ENCODE measurements at regions not wholly inside any gene's neighbourhood (a gene's known extent, or its start where the extent isn't known, plus 50 kb on each side); places are given as distances from the start of the nearest gene placed in this dataset.

GRCh38 chr15:97461226-97461625 is 499.3 kb upstream of the ARRDC4 start:
- CTCF ChIA-PET: no interaction called here
- Mint-ChIP-seq H3K4me3 (no peak overlapping the region), H3K27me3 (ENCODE audit: low read depth) (no peaks in the 10 kb centered on the region), H3K4me1 (ENCODE audit: low read depth) (no peaks in the 10 kb centered on the region), H3K36me3 (ENCODE audit: low read depth) (no peaks in the 10 kb centered on the region), H3K27ac (no peak overlapping the region), H3K9me3 (no peaks in the 10 kb centered on the region)
- intact Hi-C loops (cut with micrococcal nuclease): no loop called here
- DNase-seq: no peak

- Mint-ChIP-seq H3K36me3 (ENCODE audit: low read depth) (no peaks in the 10 kb centered on the region), H3K27ac (no peak overlapping the region), H3K9me3 (no peaks in the 10 kb centered on the region), H3K27me3 (ENCODE audit: low read depth) (no peaks in the 10 kb centered on the region), H3K4me3 (no peak overlapping the region), H3K4me1 (ENCODE audit: low read depth) (no peaks in the 10 kb centered on the region)
- intact Hi-C loops (cut with micrococcal nuclease): no loop called here
- CTCF ChIA-PET: no interaction called here
- no peak for DNase-seq
Observed at GRCh38 chr15:97463696-97464095, 496.8 kb upstream of the ARRDC4 start.

- intact Hi-C loops (cut with micrococcal nuclease): no loop called here
- Mint-ChIP-seq H3K9me3 (peaks cover 3% of the 10 kb centered on the region), H3K27ac (no peak overlapping the region), H3K4me3 (no peak overlapping the region), H3K36me3 (ENCODE audit: low read depth) (no peaks in the 10 kb centered on the region), H3K4me1 (ENCODE audit: low read depth) (no peaks in the 10 kb centered on the region), H3K27me3 (ENCODE audit: low read depth) (no peaks in the 10 kb centered on the region)
- CTCF ChIA-PET: no interaction called here
- DNase-seq: no peak
Observed at GRCh38 chr15:97470417-97470816, 490.1 kb upstream of the ARRDC4 start.

GRCh38 chr15:97473627-97474026 is 486.9 kb upstream of the ARRDC4 start:
- CTCF ChIA-PET: no interaction called here
- no peaks in the 10 kb centered on the region for H3K36me3 Mint-ChIP-seq (ENCODE audit: low read depth)
- intact Hi-C loops (cut with micrococcal nuclease): no loop called here
- DNase-seq: no peak
- H3K4me1 Mint-ChIP-seq (ENCODE audit: low read depth): no peaks in the 10 kb centered on the region
- H3K4me3 Mint-ChIP-seq: no peak overlapping the region
- H3K27ac Mint-ChIP-seq: no peak overlapping the region
- no peaks in the 10 kb centered on the region for H3K27me3 Mint-ChIP-seq (ENCODE audit: low read depth)
- H3K9me3 Mint-ChIP-seq: peaks cover 3% of the 10 kb centered on the region

GRCh38 chr15:97479957-97480356 is 480.5 kb upstream of the ARRDC4 start:
- H3K27ac Mint-ChIP-seq: no peak overlapping the region
- H3K9me3 Mint-ChIP-seq: peaks cover 5% of the 10 kb centered on the region
- no peaks in the 10 kb centered on the region for H3K4me1 Mint-ChIP-seq (ENCODE audit: low read depth)
- no peak overlapping the region for H3K4me3 Mint-ChIP-seq
- H3K36me3 Mint-ChIP-seq (ENCODE audit: low read depth): no peaks in the 10 kb centered on the region
- CTCF ChIA-PET: no interaction called here
- no peak for DNase-seq
- intact Hi-C loops (cut with micrococcal nuclease): no loop called here
- no peaks in the 10 kb centered on the region for H3K27me3 Mint-ChIP-seq (ENCODE audit: low read depth)

- Mint-ChIP-seq H3K4me1 (ENCODE audit: low read depth) (no peaks in the 10 kb centered on the region), H3K27me3 (ENCODE audit: low read depth) (no peaks in the 10 kb centered on the region), H3K9me3 (peaks cover 5% of the 10 kb centered on the region), H3K36me3 (ENCODE audit: low read depth) (no peaks in the 10 kb centered on the region), H3K27ac (no peak overlapping the region), H3K4me3 (no peak overlapping the region)
- intact Hi-C loops (cut with micrococcal nuclease): no loop called here
- CTCF ChIA-PET: no interaction called here
- DNase-seq: no peak
Observed at GRCh38 chr15:97482521-97482920, 478.0 kb upstream of the ARRDC4 start.

- Mint-ChIP-seq H3K4me3 (no peak overlapping the region), H3K9me3 (peaks cover 5% of the 10 kb centered on the region), H3K27me3 (ENCODE audit: low read depth) (no peaks in the 10 kb centered on the region), H3K4me1 (ENCODE audit: low read depth) (no peaks in the 10 kb centered on the region), H3K27ac (no peak overlapping the region), H3K36me3 (ENCODE audit: low read depth) (no peaks in the 10 kb centered on the region)
- CTCF ChIA-PET: no interaction called here
- intact Hi-C loops (cut with micrococcal nuclease): no loop called here
- DNase-seq: no peak
Observed at GRCh38 chr15:97483232-97483631, 477.3 kb upstream of the ARRDC4 start.

GRCh38 chr15:97490429-97490828 is 470.1 kb upstream of the ARRDC4 start:
- Mint-ChIP-seq H3K4me1 (ENCODE audit: low read depth) (no peaks in the 10 kb centered on the region), H3K36me3 (ENCODE audit: low read depth) (no peaks in the 10 kb centered on the region), H3K9me3 (no peaks in the 10 kb centered on the region), H3K27me3 (ENCODE audit: low read depth) (peaks cover 2% of the 10 kb centered on the region), H3K27ac (no peak overlapping the region), H3K4me3 (no peak overlapping the region)
- intact Hi-C loops (cut with micrococcal nuclease): no loop called here
- no peak for DNase-seq
- CTCF ChIA-PET: no interaction called here

- Mint-ChIP-seq H3K27me3 (ENCODE audit: low read depth) (peaks cover 3% of the 10 kb centered on the region), H3K4me1 (ENCODE audit: low read depth) (no peaks in the 10 kb centered on the region), H3K9me3 (peaks cover 6% of the 10 kb centered on the region), H3K36me3 (ENCODE audit: low read depth) (no peaks in the 10 kb centered on the region), H3K4me3 (no peak overlapping the region), H3K27ac (no peak overlapping the region)
- DNase-seq: no peak
- intact Hi-C loops (cut with micrococcal nuclease): no loop called here
- CTCF ChIA-PET: no interaction called here
Observed at GRCh38 chr15:97501291-97501690, 459.2 kb upstream of the ARRDC4 start.

- H3K36me3 Mint-ChIP-seq (ENCODE audit: low read depth): no peaks in the 10 kb centered on the region
- intact Hi-C loops (cut with micrococcal nuclease): no loop called here
Observed at GRCh38 chr15:97502038-97502437, 458.5 kb upstream of the ARRDC4 start.

GRCh38 chr15:97504031-97504792 is 456.3 kb upstream of the ARRDC4 start:
- Mint-ChIP-seq H3K27ac (no peak overlapping the region), H3K4me3 (no peak overlapping the region), H3K4me1 (ENCODE audit: low read depth) (no peaks in the 10 kb centered on the region), H3K9me3 (peaks cover 6% of the 10 kb centered on the region), H3K27me3 (ENCODE audit: low read depth) (peaks cover 3% of the 10 kb centered on the region), H3K36me3 (ENCODE audit: low read depth) (no peaks in the 10 kb centered on the region)
- DNase-seq: no peak
- CTCF ChIA-PET: interaction anchor here (1.0 kb wide), 1 partner anchor 15 kb away, joined by 3 read pairs; no protein-coding TSS in a partner anchor
- intact Hi-C loops (cut with micrococcal nuclease): no loop called here

More at GRCh38 chr15:97502038-97502437, 458.5 kb upstream of the ARRDC4 start:
- Mint-ChIP-seq H3K4me3 (no peak overlapping the region), H3K27me3 (ENCODE audit: low read depth) (peaks cover 3% of the 10 kb centered on the region), H3K9me3 (peaks cover 6% of the 10 kb centered on the region), H3K4me1 (ENCODE audit: low read depth) (no peaks in the 10 kb centered on the region), H3K27ac (no peak overlapping the region)
- no peak for DNase-seq
- CTCF ChIA-PET: no interaction called here

- Mint-ChIP-seq H3K36me3 (ENCODE audit: low read depth) (no peaks in the 10 kb centered on the region), H3K4me3 (no peak overlapping the region), H3K27ac (no peak overlapping the region), H3K9me3 (no peaks in the 10 kb centered on the region), H3K27me3 (ENCODE audit: low read depth) (peaks cover 5% of the 10 kb centered on the region), H3K4me1 (ENCODE audit: low read depth) (no peaks in the 10 kb centered on the region)
- intact Hi-C loops (cut with micrococcal nuclease): no loop called here
- no peak for DNase-seq
- CTCF ChIA-PET: interaction anchor here (1.5 kb wide), 1 partner anchor 13 kb away, joined by 3 read pairs; no protein-coding TSS in a partner anchor
Observed at GRCh38 chr15:97517737-97518136, 442.8 kb upstream of the ARRDC4 start.

- Mint-ChIP-seq H3K27ac (no peak overlapping the region), H3K4me3 (no peak overlapping the region), H3K4me1 (ENCODE audit: low read depth) (no peaks in the 10 kb centered on the region), H3K9me3 (peaks cover 2% of the 10 kb centered on the region), H3K27me3 (ENCODE audit: low read depth) (peaks cover 5% of the 10 kb centered on the region), H3K36me3 (ENCODE audit: low read depth) (no peaks in the 10 kb centered on the region)
- intact Hi-C loops (cut with micrococcal nuclease): no loop called here
- DNase-seq: no peak
- CTCF ChIA-PET: no interaction called here
Observed at GRCh38 chr15:97520689-97521088, 439.8 kb upstream of the ARRDC4 start.

Data from activated naive CD4-positive, alpha-beta T cell treated with anti-CD3 and anti-CD28 coated beads for 36 hours (primary cell).